Astrocyte (in vitro differentiated cells and primary cell): ENCODE measurements at regions not wholly inside any gene's neighbourhood (a gene's known extent, or its start where the extent isn't known, plus 50 kb on each side); places are given as distances from the start of the nearest gene placed in this dataset.

ENCODE experiments used
- CTCF ChIP-seq: IDR thresholded peaks from 2 replicates; pipeline ENCODE4 v1.5.1; 2011; ENCODE audit warnings: low read depth, mild to moderate bottlenecking, inconsistent platforms, low read length, moderate library complexity; ENCODE audit not compliant: insufficient read depth
- EZH2 ChIP-seq: IDR thresholded peaks from 2 replicates; pipeline ENCODE4 v1.6.1; 2012; ENCODE audit warnings: mild to moderate bottlenecking, low read length, inconsistent platforms; ENCODE audit not compliant: insufficient read depth

DNA sequence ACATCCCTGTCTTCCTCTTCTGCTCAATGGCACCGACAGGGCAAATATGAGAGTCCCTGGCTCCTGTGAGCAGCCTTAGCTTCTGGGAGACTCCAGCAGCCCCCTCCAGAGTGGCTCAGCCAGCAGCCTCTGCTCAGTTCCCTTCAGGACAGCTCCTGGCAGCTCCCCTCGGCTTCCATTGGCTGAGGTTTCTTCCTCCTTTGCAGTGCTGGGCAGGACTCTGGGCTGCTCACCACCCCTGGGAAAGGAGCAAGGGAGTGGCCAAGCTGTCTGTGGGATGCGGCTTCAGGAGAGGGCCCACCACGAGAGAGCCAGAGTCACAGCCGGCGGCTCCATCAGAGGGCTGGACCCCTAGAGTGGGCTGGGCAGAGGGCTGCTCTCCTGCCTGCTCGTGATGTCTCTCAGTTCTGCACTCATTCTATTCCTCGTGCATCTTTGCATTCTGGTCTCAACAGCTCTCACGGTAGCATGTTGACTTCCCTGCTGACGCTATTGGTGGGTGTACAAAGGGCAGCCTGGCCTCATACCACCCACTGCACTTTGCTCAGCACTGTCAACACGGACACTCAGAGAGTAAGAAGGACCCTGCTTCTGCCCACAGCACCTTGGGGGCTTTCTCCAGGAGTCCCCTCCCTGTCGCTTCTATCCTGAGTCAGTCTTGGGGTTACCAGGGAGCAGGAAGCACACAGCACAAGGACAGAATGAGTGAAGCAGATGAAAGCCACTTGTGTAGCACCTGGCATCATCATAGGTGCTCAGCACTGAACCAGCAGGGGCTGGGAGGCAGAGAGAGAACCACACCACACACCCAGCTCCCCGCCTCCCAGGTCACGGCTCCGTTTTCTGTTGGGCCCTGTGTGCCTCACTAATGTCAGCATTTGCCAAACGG is 80.9 kb upstream of the ALDH1B1 start:
- TF ChIP-seq EZH2, result no peak
- TF ChIP-seq CTCF, result no peak
